Mesendoderm (in vitro differentiated cells): ENCODE measurements at regions not wholly inside any gene's neighbourhood (a gene's known extent, or its start where the extent isn't known, plus 50 kb on each side); places are given as distances from the start of the nearest gene placed in this dataset.
"Not testable (repeated sequence)": the region's sequence is repeated elsewhere in the genome, so short reads cannot be mapped to it uniquely, and the experiment has no call there.

ENCODE experiments used
- DNase-seq: peaks from one replicate; pipeline ENCODE4 v3.0.0; 2013
- H2AK5ac ChIP-seq: 2 replicates; pipeline ENCODE4 v1.6.1; 2013; ENCODE audit warnings: low read length, inconsistent platforms
- H2BK120ac ChIP-seq: 2 replicates; pipeline ENCODE4 v1.6.1; 2013; ENCODE audit warnings: low read depth, mild to moderate bottlenecking, low read length, moderate library complexity, mixed read lengths
- H2BK15ac ChIP-seq: replicated peaks from 2 replicates; pipeline ENCODE4 v1.6.1; 2013; ENCODE audit warnings: low read depth, mild to moderate bottlenecking, moderate library complexity
- H2BK5ac ChIP-seq: 2 replicates; pipeline ENCODE4 v1.6.1; 2013; ENCODE audit warnings: low read length, inconsistent platforms
- H3K18ac ChIP-seq: 2 replicates; pipeline ENCODE4 v1.6.1; 2013; ENCODE audit warnings: mild to moderate bottlenecking, low read length, mixed read lengths
- H3K23ac ChIP-seq: one replicate; pipeline ENCODE4 v1.6.1; 2013; ENCODE audit warnings: low read length
- H3K27ac ChIP-seq: 2 replicates; pipeline ENCODE4 v1.5.1; 2013; ENCODE audit warnings: low read depth, mild to moderate bottlenecking, inconsistent platforms, low read length, moderate library complexity
- H3K27me3 ChIP-seq: 2 replicates; pipeline ENCODE4 v1.6.1; 2013; ENCODE audit warnings: low read length, control low read depth, mild to moderate bottlenecking, inconsistent platforms; ENCODE audit not compliant: insufficient read depth, poor library complexity
- H3K36me3 ChIP-seq: 2 replicates; pipeline ENCODE4 v1.6.1; 2013; ENCODE audit warnings: low read length, inconsistent platforms; ENCODE audit not compliant: control insufficient read depth, insufficient read depth
- H3K4ac ChIP-seq: one replicate; pipeline ENCODE4 v1.6.1; 2013; ENCODE audit warnings: low read depth, mild to moderate bottlenecking, low read length, moderate library complexity
- H3K4me1 ChIP-seq: 2 replicates; pipeline ENCODE4 v1.6.1; 2013; ENCODE audit warnings: low read depth, low read length, inconsistent platforms; ENCODE audit not compliant: control insufficient read depth
- H3K4me2 ChIP-seq: 2 replicates; pipeline ENCODE4 v1.6.1; 2013; ENCODE audit warnings: low read length
- H3K4me3 ChIP-seq: 2 replicates; pipeline ENCODE4 v1.5.1; 2013; ENCODE audit warnings: mild to moderate bottlenecking, low read length
- H3K56ac ChIP-seq: one replicate; pipeline ENCODE4 v1.6.1; 2013; ENCODE audit warnings: low read length
- H3K79me1 ChIP-seq: 2 replicates; pipeline ENCODE4 v1.6.1; 2013; ENCODE audit warnings: low read length, inconsistent platforms
- H3K79me2 ChIP-seq: 2 replicates; pipeline ENCODE4 v1.6.1; 2013; ENCODE audit warnings: mild to moderate bottlenecking, low read length; ENCODE audit not compliant: control insufficient read depth, insufficient read depth
- H3K9ac ChIP-seq: 2 replicates; pipeline ENCODE4 v1.6.1; 2013; ENCODE audit warnings: low read length, inconsistent platforms
- H4K5ac ChIP-seq: one replicate; pipeline ENCODE4 v1.6.1; 2013; ENCODE audit warnings: low read length
- H4K8ac ChIP-seq: one replicate; pipeline ENCODE4 v1.6.1; 2013; ENCODE audit warnings: low read depth, mild to moderate bottlenecking, control low read depth, low read length, moderate library complexity
- WGBS: extraction: QIAGEN DNeasy Blood & Tissue Kit; methylation state at CpG from one replicate; pipeline ENCODE4 v1.1.7; 2013; ENCODE audit warnings: low lambda C conversion rate, missing lambda C conversion rate; ENCODE audit not compliant: insufficient coverage; ENCODE audit errors: extremely low coverage; 5-methylcytosine and 5-hydroxymethylcytosine counted together

DNA sequence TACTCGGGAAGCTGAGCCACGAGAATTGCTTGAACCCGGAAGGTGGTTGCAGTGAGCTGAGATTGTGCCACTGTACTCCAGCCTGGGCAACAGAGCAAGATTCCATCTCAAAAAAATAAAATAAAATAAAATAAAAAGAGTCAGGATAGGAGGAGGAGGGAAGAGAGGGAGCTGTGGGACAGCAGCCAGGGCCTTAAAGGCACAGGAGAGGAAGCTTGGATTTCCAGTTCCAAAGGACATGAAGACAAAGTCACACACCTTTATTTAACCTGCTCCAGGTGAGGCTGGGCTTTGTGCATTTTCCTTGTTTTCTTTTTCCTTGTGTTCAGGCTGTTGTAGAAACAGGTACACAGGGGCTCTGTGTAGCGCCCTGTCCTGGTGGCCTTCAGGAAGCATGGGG lies 138.2 kb upstream of the HMX1 start:
- H3K79me1 ChIP-seq, H3K9ac ChIP-seq, H2AK5ac ChIP-seq, H3K18ac ChIP-seq, H2BK5ac ChIP-seq, H4K5ac ChIP-seq, H3K4ac ChIP-seq, H4K8ac ChIP-seq, DNase-seq, H3K36me3 ChIP-seq, H3K27me3 ChIP-seq, H3K79me2 ChIP-seq, H3K56ac ChIP-seq, H3K4me2 ChIP-seq, H2BK120ac ChIP-seq, H3K23ac ChIP-seq, H3K27ac ChIP-seq, H2BK15ac ChIP-seq, H3K4me1 ChIP-seq, H3K4me3 ChIP-seq: not testable (repeated sequence)
- WGBS: no CpG with 5 or more reads among the region's 4 CpGs

GRCh38 chr4:9008407-9008806 lies 136.8 kb upstream of the HMX1 start:
- not testable (repeated sequence) for H3K36me3 ChIP-seq, H4K8ac ChIP-seq, H3K23ac ChIP-seq, H4K5ac ChIP-seq, H3K56ac ChIP-seq, H2AK5ac ChIP-seq, H3K4me2 ChIP-seq, H2BK5ac ChIP-seq, H3K27me3 ChIP-seq, H2BK15ac ChIP-seq, H2BK120ac ChIP-seq, H3K27ac ChIP-seq, H3K4me3 ChIP-seq, H3K18ac ChIP-seq, H3K79me1 ChIP-seq, H3K9ac ChIP-seq, DNase-seq, H3K4me1 ChIP-seq, H3K4ac ChIP-seq, H3K79me2 ChIP-seq
- no CpG with 5 or more reads among the region's 4 CpGs for WGBS

- H3K27ac ChIP-seq, H2AK5ac ChIP-seq, H3K4ac ChIP-seq, H2BK120ac ChIP-seq, H3K4me3 ChIP-seq, H3K9ac ChIP-seq, H3K23ac ChIP-seq, H2BK5ac ChIP-seq, H3K27me3 ChIP-seq, H4K5ac ChIP-seq, H3K18ac ChIP-seq, H3K36me3 ChIP-seq, H4K8ac ChIP-seq, H3K79me1 ChIP-seq, H2BK15ac ChIP-seq, H3K4me2 ChIP-seq, H3K4me1 ChIP-seq, H3K79me2 ChIP-seq: not testable (repeated sequence)
- DNase-seq: peak; percentile 12
- WGBS: no CpG with 5 or more reads among the region's 28 CpGs
- H3K56ac ChIP-seq: peak overlapping the region; percentile 74
Observed at GRCh38 chr4:9001153-9001552, 129.5 kb upstream of the HMX1 start.

DNA sequence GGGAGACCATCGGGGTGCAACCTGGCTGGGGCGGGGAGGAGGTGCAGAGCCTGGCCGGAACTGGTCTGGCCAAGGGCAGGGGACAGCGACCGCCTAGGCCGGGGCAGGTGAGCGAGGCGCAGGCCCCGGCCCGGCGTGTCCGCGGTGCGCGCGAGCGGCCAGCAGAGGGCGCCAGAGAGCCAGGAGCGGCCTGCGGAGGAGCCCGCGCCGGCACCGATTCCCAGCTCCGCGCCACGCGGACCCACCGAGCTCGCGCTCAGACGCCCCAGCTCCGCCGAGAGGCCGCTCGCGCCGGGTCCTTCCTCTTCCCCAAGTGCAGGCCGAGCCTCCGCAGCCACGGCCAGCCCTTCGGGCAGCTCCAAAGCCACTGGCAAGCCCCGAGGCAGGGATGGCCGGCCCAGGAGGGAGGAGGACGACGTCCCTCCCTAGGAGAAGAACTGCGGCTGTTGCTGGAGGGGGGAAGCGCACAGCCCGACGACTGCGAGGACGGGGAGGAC lies 128.9 kb upstream of the HMX1 start:
- not testable (repeated sequence) for H3K79me1 ChIP-seq, H3K27me3 ChIP-seq, H3K4me3 ChIP-seq, H4K5ac ChIP-seq, H3K36me3 ChIP-seq, H3K4me1 ChIP-seq, H3K27ac ChIP-seq, H2BK120ac ChIP-seq, H3K79me2 ChIP-seq, H3K4ac ChIP-seq, H3K4me2 ChIP-seq, H2BK15ac ChIP-seq, H2BK5ac ChIP-seq, H3K18ac ChIP-seq, H4K8ac ChIP-seq, H2AK5ac ChIP-seq, H3K23ac ChIP-seq
- peak; percentile 56 for DNase-seq
- H3K56ac ChIP-seq: peak overlapping the region; percentile 79
- WGBS: no CpG with 5 or more reads among the region's 52 CpGs
- peak overlapping the region; percentile 48 for H3K9ac ChIP-seq

DNA sequence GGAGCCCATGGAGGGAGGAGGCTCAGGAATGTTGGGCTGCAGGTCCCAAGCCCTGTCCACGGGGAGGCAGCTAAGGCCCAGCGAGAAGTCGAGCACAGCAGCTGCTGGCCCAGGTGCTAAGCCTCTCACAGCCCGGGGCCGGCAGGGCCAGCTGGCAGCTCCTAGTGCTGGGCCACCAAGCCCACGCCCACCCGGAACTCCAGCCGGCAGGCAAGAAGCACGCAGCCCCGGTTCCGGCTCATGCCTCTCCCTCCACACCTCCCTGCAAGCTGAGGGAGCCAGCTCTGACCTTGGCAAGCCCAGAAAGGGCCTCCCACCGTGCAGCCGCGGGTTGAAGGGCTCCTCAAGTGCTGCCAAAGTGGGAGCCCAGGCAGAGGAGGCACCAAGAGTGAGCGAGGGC lies 121.3 kb upstream of the HMX1 start:
- not testable (repeated sequence) for H3K4ac ChIP-seq, H3K4me2 ChIP-seq, DNase-seq, H3K79me1 ChIP-seq, H2BK5ac ChIP-seq, H2AK5ac ChIP-seq, H3K36me3 ChIP-seq, H3K4me1 ChIP-seq, H2BK120ac ChIP-seq, H3K27ac ChIP-seq, H3K27me3 ChIP-seq, H2BK15ac ChIP-seq, H3K23ac ChIP-seq, H3K18ac ChIP-seq, H3K56ac ChIP-seq, H3K9ac ChIP-seq, H3K4me3 ChIP-seq, H3K79me2 ChIP-seq, H4K8ac ChIP-seq, H4K5ac ChIP-seq
- WGBS: no CpG with 5 or more reads among the region's 15 CpGs

DNA sequence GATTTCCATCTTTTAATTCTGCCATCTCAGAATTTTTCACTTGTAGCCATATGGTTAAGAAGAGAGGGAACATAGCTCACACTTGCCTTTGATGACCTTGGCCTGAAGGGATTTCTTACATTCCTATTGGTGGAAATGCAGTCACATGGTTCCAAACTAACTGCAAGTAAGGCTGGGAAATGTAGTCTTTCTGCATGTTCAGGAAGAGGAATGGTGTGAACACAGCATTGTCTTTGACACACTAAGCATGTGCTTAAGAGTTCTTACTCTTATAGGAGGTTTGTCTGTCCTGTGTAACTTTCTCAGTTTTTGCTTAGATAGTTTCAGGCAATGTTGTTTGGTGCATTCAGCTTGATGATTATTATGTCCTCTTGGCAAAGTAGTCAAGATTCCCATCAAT lies 119.8 kb upstream of the HMX1 start:
- not testable (repeated sequence) for H2BK15ac ChIP-seq, H3K18ac ChIP-seq, H2AK5ac ChIP-seq, H4K5ac ChIP-seq, H3K4me3 ChIP-seq, H2BK5ac ChIP-seq, H3K56ac ChIP-seq, H3K79me1 ChIP-seq, H3K36me3 ChIP-seq, H3K79me2 ChIP-seq, H3K23ac ChIP-seq, H3K27ac ChIP-seq, H3K4me1 ChIP-seq, H3K27me3 ChIP-seq, H3K9ac ChIP-seq, H3K4me2 ChIP-seq, H4K8ac ChIP-seq, H2BK120ac ChIP-seq, H3K4ac ChIP-seq
- peak; percentile 10 for DNase-seq
